ENCODE measurements at regions not wholly inside any gene's neighbourhood (a gene's known extent, or its start where the extent isn't known, plus 50 kb on each side); places are given as distances from the start of the nearest gene placed in this dataset.
"Not testable (repeated sequence)": the region's sequence is repeated elsewhere in the genome, so short reads cannot be mapped to it uniquely, and the experiment has no call there.

GRCh38 chr5:82425591-82425990 is 147.4 kb upstream of the RPS23 start:
- DNase-seq (ENCODE audit: low read depth) = no peak

- DNase-seq (ENCODE audit: low read depth) = no peak
These were observed 146.1 kb upstream of the RPS23 start for GRCh38 chr5:82424211-82424610.

GRCh38 chr5:82422751-82423181 is 144.6 kb upstream of the RPS23 start:
- no peak for DNase-seq (ENCODE audit: low read depth)

- DNase-seq (ENCODE audit: low read depth) = no peak
These were observed 144.0 kb upstream of the RPS23 start for GRCh38 chr5:82422001-82422740.

- DNase-seq (ENCODE audit: low read depth) = peak; percentile 73
These were observed 143.0 kb upstream of the RPS23 start for GRCh38 chr5:82421119-82421518.

- not testable (repeated sequence) for DNase-seq (ENCODE audit: low read depth)
These were observed 142.4 kb upstream of the RPS23 start for GRCh38 chr5:82420524-82420923.

- no peak for DNase-seq (ENCODE audit: low read depth)
These were observed 141.6 kb upstream of the RPS23 start for GRCh38 chr5:82419559-82420332.

GRCh38 chr5:82418608-82418950 is 140.4 kb upstream of the RPS23 start:
- DNase-seq (ENCODE audit: low read depth) = no peak

GRCh38 chr5:82417776-82418607 is 139.8 kb upstream of the RPS23 start:
- no peak for DNase-seq (ENCODE audit: low read depth)

GRCh38 chr5:82416512-82416911 is 138.4 kb upstream of the RPS23 start:
- no peak for DNase-seq (ENCODE audit: low read depth)

- DNase-seq (ENCODE audit: low read depth) = no peak
These were observed 135.9 kb upstream of the RPS23 start for GRCh38 chr5:82414041-82414388.

GRCh38 chr5:82413302-82414040 is 135.3 kb upstream of the RPS23 start:
- no peak for DNase-seq (ENCODE audit: low read depth)

GRCh38 chr5:82408033-82408432 is 129.9 kb upstream of the RPS23 start:
- DNase-seq (ENCODE audit: low read depth) = no peak

GRCh38 chr5:82406205-82406773 is 128.1 kb upstream of the RPS23 start:
- no peak for DNase-seq (ENCODE audit: low read depth)

GRCh38 chr5:82405618-82406204 is 127.6 kb upstream of the RPS23 start:
- no peak for DNase-seq (ENCODE audit: low read depth)

GRCh38 chr5:82405161-82405560 is 127.0 kb upstream of the RPS23 start:
- no peak for DNase-seq (ENCODE audit: low read depth)

GRCh38 chr5:82404382-82404945 is 126.3 kb upstream of the RPS23 start:
- no peak for DNase-seq (ENCODE audit: low read depth)

- DNase-seq (ENCODE audit: low read depth) = no peak
These were observed 125.6 kb upstream of the RPS23 start for GRCh38 chr5:82403724-82404123.

- DNase-seq (ENCODE audit: low read depth) = no peak
These were observed 124.9 kb upstream of the RPS23 start for GRCh38 chr5:82403026-82403425.

GRCh38 chr5:82399111-82399510 is 121.0 kb upstream of the RPS23 start:
- no peak for DNase-seq (ENCODE audit: low read depth)

GRCh38 chr5:82397741-82398320 is 119.7 kb upstream of the RPS23 start:
- no peak for DNase-seq (ENCODE audit: low read depth)

Data from HS-27A (cell line).